HEK293 (cell line): ENCODE measurements at regions not wholly inside any gene's neighbourhood (a gene's known extent, or its start where the extent isn't known, plus 50 kb on each side); places are given as distances from the start of the nearest gene placed in this dataset.

Experiments used
- CTCF ChIA-PET: fragments of 350-600 bp; formaldehyde crosslinking; extraction: SDS; loops from one replicate; lab custom pipeline; 2021; ENCODE audit warnings: antibody characterized with exemption; lab: Yijun Ruan, JAX
- POLR2A ChIA-PET: fragments of 300-600 bp; formaldehyde crosslinking; extraction: SDS; loops from one replicate; lab custom pipeline; 2020; ENCODE audit warnings: antibody characterized with exemption, inconsistent platforms; lab: Yijun Ruan, JAX
- H3K27ac ChIP-seq: fragments of 200-500 bp; sonication (Bioruptor generic); 2 replicates; pipeline ENCODE4 v1.5.1; 2014; ENCODE audit warnings: low read depth, low read length, control low read depth, inconsistent platforms; ENCODE audit errors: extremely low read depth
- H3K36me3 ChIP-seq, 2 experiments: fragments of 200-500 bp in 1 of 2; sonication (Bioruptor generic) in 1 of 2; 1 replicate in 1 of 2; 2 replicates in 1 of 2; pipeline ENCODE4 v1.5.1; 2014 to 2017; ENCODE audit warnings: inconsistent platforms in 2 of 2, low read length in 2 of 2; ENCODE audit not compliant: control insufficient read depth in 2 of 2, insufficient read depth in 1 of 2
- H3K4me1 ChIP-seq: fragments of 200-500 bp; sonication (Bioruptor generic); 2 replicates; pipeline ENCODE4 v1.5.1; 2014; ENCODE audit warnings: mild to moderate bottlenecking, low read length, inconsistent platforms; ENCODE audit not compliant: control insufficient read depth, insufficient read depth
- H3K4me3 ChIP-seq: 2 replicates; pipeline ENCODE4 v1.5.1; 2011; ENCODE audit warnings: low read depth, mild to moderate bottlenecking, control low read depth, low read length, moderate library complexity
- H3K9me3 ChIP-seq: fragments of 200-500 bp; sonication (Bioruptor generic); 2 replicates; pipeline ENCODE4 v1.5.1; 2014; ENCODE audit warnings: low read depth, low read length, inconsistent platforms; ENCODE audit not compliant: control insufficient read depth, insufficient read depth
- KLF8 ChIP-seq: fragments of 450-650 bp; formaldehyde crosslinking; IDR thresholded peaks from 2 replicates; pipeline ENCODE4 v1.5.1; 2016; ENCODE audit warnings: missing biosample characterization, missing genetic modification characterization
- ZBTB26 ChIP-seq: fragments of 450-650 bp; formaldehyde crosslinking; optimal IDR thresholded peaks from 2 replicates; pipeline ENCODE3; 2016; ENCODE audit warnings: missing biosample characterization, mild to moderate bottlenecking, missing genetic modification characterization
- ZNF10 ChIP-seq: fragments of 450-650 bp; formaldehyde crosslinking; IDR thresholded peaks from 2 replicates; pipeline ENCODE4 v1.5.1; 2017; ENCODE audit warnings: missing biosample characterization, missing genetic modification characterization
- ZNF112 ChIP-seq: fragments of 450-650 bp; formaldehyde crosslinking; IDR thresholded peaks from 2 replicates; pipeline ENCODE4 v1.5.0; 2017; ENCODE audit warnings: missing biosample characterization, missing genetic modification characterization
- ZNF202 ChIP-seq: fragments of 450-650 bp; formaldehyde crosslinking; IDR thresholded peaks from 2 replicates; pipeline ENCODE4 v1.5.1; 2016; ENCODE audit warnings: missing biosample characterization, missing genetic modification characterization, borderline replicate concordance
- ZNF211 ChIP-seq: fragments of 450-650 bp; formaldehyde crosslinking; IDR thresholded peaks from 2 replicates; pipeline ENCODE4 v1.5.1; 2016; ENCODE audit warnings: low read depth, missing biosample characterization, missing genetic modification characterization
- ZNF248 ChIP-seq: fragments of 450-650 bp; formaldehyde crosslinking; IDR thresholded peaks from 2 replicates; pipeline ENCODE4 v1.5.1; 2017; ENCODE audit warnings: missing biosample characterization, missing genetic modification characterization
- ZNF37A ChIP-seq: fragments of 450-650 bp; IDR thresholded peaks from 2 replicates; pipeline ENCODE4 v1.5.1; 2018; ENCODE audit warnings: missing biosample characterization, missing genetic modification characterization
- ZNF416 ChIP-seq: fragments of 450-650 bp; formaldehyde crosslinking; IDR thresholded peaks from 2 replicates; pipeline ENCODE4 v1.5.1; 2016; ENCODE audit warnings: missing biosample characterization, missing genetic modification characterization
- ZNF488 ChIP-seq: fragments of 450-650 bp; formaldehyde crosslinking; IDR thresholded peaks from 2 replicates; pipeline ENCODE4 v1.5.1; 2016; ENCODE audit warnings: missing biosample characterization, missing genetic modification characterization
- ZNF518A ChIP-seq: fragments of 450-650 bp; formaldehyde crosslinking; conservative IDR thresholded peaks from 2 replicates; pipeline ENCODE4 v1.5.1; 2016; ENCODE audit warnings: low read depth, missing biosample characterization, missing genetic modification characterization
- ZNF600 ChIP-seq: fragments of 450-650 bp; formaldehyde crosslinking; IDR thresholded peaks from 2 replicates; pipeline ENCODE4 v1.5.1; 2016; ENCODE audit warnings: missing biosample characterization, missing genetic modification characterization
- ZNF621 ChIP-seq: fragments of 450-650 bp; formaldehyde crosslinking; IDR thresholded peaks from 2 replicates; pipeline ENCODE4 v1.5.1; 2017; ENCODE audit warnings: missing biosample characterization, missing genetic modification characterization
- ZNF660 ChIP-seq: fragments of 450-650 bp; IDR thresholded peaks from 2 replicates; pipeline ENCODE4 v1.5.1; 2018; ENCODE audit warnings: missing biosample characterization, mild to moderate bottlenecking, missing genetic modification characterization
- ZXDB ChIP-seq: fragments of 450-650 bp; formaldehyde crosslinking; IDR thresholded peaks from 2 replicates; pipeline ENCODE4 v1.5.1; 2016; ENCODE audit warnings: missing biosample characterization, missing genetic modification characterization
- TF ChIP-seq, protein P1 (sequence below): fragments of 450-650 bp; formaldehyde crosslinking; IDR thresholded peaks from 2 replicates; pipeline ENCODE4 v1.5.1; 2016; ENCODE audit warnings: missing biosample characterization, missing genetic modification characterization
- TF ChIP-seq, protein P2 (sequence below): fragments of 450-650 bp; formaldehyde crosslinking; IDR thresholded peaks from 2 replicates; pipeline ENCODE4 v1.5.1; 2016; ENCODE audit warnings: missing biosample characterization, missing genetic modification characterization, borderline replicate concordance

GRCh38 chr2:6398421-6398820, 467.3 kb downstream of the CMPK2 start:
- TF ChIP-seq, protein P1, sequence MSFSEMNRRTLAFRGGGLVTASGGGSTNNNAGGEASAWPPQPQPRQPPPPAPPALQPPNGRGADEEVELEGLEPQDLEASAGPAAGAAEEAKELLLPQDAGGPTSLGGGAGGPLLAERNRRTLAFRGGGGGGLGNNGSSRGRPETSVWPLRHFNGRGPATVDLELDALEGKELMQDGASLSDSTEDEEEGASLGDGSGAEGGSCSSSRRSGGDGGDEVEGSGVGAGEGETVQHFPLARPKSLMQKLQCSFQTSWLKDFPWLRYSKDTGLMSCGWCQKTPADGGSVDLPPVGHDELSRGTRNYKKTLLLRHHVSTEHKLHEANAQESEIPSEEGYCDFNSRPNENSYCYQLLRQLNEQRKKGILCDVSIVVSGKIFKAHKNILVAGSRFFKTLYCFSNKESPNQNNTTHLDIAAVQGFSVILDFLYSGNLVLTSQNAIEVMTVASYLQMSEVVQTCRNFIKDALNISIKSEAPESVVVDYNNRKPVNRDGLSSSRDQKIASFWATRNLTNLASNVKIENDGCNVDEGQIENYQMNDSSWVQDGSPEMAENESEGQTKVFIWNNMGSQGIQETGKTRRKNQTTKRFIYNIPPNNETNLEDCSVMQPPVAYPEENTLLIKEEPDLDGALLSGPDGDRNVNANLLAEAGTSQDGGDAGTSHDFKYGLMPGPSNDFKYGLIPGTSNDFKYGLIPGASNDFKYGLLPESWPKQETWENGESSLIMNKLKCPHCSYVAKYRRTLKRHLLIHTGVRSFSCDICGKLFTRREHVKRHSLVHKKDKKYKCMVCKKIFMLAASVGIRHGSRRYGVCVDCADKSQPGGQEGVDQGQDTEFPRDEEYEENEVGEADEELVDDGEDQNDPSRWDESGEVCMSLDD (tag by site-specific recombination): no peak
- no peak for TF ChIP-seq ZNF600 (tag by site-specific recombination)
- CTCF ChIA-PET: interaction anchor here (0.5 to 1.0 kb wide), 2 partner anchors 332 to 928 kb away, joined by 3 read pairs; no protein-coding TSS in a partner anchor
- no peaks in the 10 kb centered on the region for H3K4me1 ChIP-seq
- H3K36me3 ChIP-seq: no peaks in the 10 kb centered on the region
- POLR2A ChIA-PET: no interaction called here
- no peak overlapping the region for H3K27ac ChIP-seq
- no peak overlapping the region for H3K4me3 ChIP-seq
- H3K9me3 ChIP-seq: no peaks in the 10 kb centered on the region

GRCh38 chr2:6401301-6401700, 464.4 kb downstream of the CMPK2 start:
- CTCF ChIA-PET: no interaction called here
- no peak overlapping the region for H3K27ac ChIP-seq
- no peaks in the 10 kb centered on the region for H3K36me3 ChIP-seq
- H3K9me3 ChIP-seq: no peaks in the 10 kb centered on the region
- H3K4me3 ChIP-seq: no peak overlapping the region
- H3K4me1 ChIP-seq: no peaks in the 10 kb centered on the region
- POLR2A ChIA-PET: no interaction called here
- TF ChIP-seq ZNF416 (tag by site-specific recombination): no peak
- TF ChIP-seq, protein P2, sequence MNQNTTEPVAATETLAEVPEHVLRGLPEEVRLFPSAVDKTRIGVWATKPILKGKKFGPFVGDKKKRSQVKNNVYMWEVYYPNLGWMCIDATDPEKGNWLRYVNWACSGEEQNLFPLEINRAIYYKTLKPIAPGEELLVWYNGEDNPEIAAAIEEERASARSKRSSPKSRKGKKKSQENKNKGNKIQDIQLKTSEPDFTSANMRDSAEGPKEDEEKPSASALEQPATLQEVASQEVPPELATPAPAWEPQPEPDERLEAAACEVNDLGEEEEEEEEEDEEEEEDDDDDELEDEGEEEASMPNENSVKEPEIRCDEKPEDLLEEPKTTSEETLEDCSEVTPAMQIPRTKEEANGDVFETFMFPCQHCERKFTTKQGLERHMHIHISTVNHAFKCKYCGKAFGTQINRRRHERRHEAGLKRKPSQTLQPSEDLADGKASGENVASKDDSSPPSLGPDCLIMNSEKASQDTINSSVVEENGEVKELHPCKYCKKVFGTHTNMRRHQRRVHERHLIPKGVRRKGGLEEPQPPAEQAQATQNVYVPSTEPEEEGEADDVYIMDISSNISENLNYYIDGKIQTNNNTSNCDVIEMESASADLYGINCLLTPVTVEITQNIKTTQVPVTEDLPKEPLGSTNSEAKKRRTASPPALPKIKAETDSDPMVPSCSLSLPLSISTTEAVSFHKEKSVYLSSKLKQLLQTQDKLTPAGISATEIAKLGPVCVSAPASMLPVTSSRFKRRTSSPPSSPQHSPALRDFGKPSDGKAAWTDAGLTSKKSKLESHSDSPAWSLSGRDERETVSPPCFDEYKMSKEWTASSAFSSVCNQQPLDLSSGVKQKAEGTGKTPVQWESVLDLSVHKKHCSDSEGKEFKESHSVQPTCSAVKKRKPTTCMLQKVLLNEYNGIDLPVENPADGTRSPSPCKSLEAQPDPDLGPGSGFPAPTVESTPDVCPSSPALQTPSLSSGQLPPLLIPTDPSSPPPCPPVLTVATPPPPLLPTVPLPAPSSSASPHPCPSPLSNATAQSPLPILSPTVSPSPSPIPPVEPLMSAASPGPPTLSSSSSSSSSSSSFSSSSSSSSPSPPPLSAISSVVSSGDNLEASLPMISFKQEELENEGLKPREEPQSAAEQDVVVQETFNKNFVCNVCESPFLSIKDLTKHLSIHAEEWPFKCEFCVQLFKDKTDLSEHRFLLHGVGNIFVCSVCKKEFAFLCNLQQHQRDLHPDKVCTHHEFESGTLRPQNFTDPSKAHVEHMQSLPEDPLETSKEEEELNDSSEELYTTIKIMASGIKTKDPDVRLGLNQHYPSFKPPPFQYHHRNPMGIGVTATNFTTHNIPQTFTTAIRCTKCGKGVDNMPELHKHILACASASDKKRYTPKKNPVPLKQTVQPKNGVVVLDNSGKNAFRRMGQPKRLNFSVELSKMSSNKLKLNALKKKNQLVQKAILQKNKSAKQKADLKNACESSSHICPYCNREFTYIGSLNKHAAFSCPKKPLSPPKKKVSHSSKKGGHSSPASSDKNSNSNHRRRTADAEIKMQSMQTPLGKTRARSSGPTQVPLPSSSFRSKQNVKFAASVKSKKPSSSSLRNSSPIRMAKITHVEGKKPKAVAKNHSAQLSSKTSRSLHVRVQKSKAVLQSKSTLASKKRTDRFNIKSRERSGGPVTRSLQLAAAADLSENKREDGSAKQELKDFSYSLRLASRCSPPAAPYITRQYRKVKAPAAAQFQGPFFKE (tag by site-specific recombination): no peak
- TF ChIP-seq ZNF248 (tag by site-specific recombination): no peak
- TF ChIP-seq KLF8 (tag by site-specific recombination): no peak
- TF ChIP-seq ZNF10 (tag by site-specific recombination): no peak
- no peak for TF ChIP-seq ZNF37A (tag by site-specific recombination)
- TF ChIP-seq ZNF112 (tag by site-specific recombination): no peak
- no peak for TF ChIP-seq ZNF660
- no peak for TF ChIP-seq ZNF621 (tag by site-specific recombination)
- no peak for TF ChIP-seq ZBTB26
- no peak for TF ChIP-seq ZNF211
- TF ChIP-seq ZNF488 (tag by site-specific recombination): no peak
- TF ChIP-seq ZNF518A (tag by site-specific recombination): no peak
- no peak for TF ChIP-seq ZNF202 (tag by site-specific recombination)
- no peak for TF ChIP-seq ZXDB (tag by site-specific recombination)
